Suprapubic skin (tissue), 4 donors: ENCODE measurements at regions not wholly inside any gene's neighbourhood (a gene's known extent, or its start where the extent isn't known, plus 50 kb on each side); places are given as distances from the start of the nearest gene placed in this dataset.
"Not testable (repeated sequence)": the region's sequence is repeated elsewhere in the genome, so short reads cannot be mapped to it uniquely, and the experiment has no call there.

Experiments
- DNase-seq, 2 donors: peaks; one replicate each; pipeline ENCODE4 v3.0.0-alpha.2; 2019; ENCODE audit warnings: low spot score in 2 of 2
- H3K27ac ChIP-seq: fragments of 200-600 bp; sonication (generic); one replicate; pipeline ENCODE4 v1.5.1; 2019
- H3K27me3 ChIP-seq: fragments of 200-600 bp; sonication (generic); one replicate; pipeline ENCODE4 v1.5.1; 2019
- H3K36me3 ChIP-seq: fragments of 200-600 bp; sonication (generic); one replicate; pipeline ENCODE4 v1.5.1; 2019
- H3K4me1 ChIP-seq: fragments of 200-600 bp; sonication (generic); one replicate; pipeline ENCODE4 v1.5.1; 2019
- H3K4me3 ChIP-seq: fragments of 200-600 bp; sonication (generic); one replicate; pipeline ENCODE4 v1.5.1; 2019; ENCODE audit warnings: mild to moderate bottlenecking
- H3K9me3 ChIP-seq: fragments of 200-600 bp; sonication (generic); one replicate; pipeline ENCODE4 v1.5.1; 2019
- CTCF ChIP-seq, 2 donors: fragments of 200-600 bp in 1 of 2; fragments of 450-650 bp in 1 of 2; sonication (generic) in 1 of 2; IDR thresholded peaks; one replicate each; pipeline ENCODE4 v1.5.1; 2016 to 2019; ENCODE audit warnings: antibody characterized with exemption in 2 of 2, mild to moderate bottlenecking in 1 of 2, moderate library complexity in 1 of 2
- EP300 ChIP-seq: sonication (generic); formaldehyde crosslinking; IDR thresholded peaks from one replicate; pipeline ENCODE4 v1.6.1; 2017; ENCODE audit warnings: antibody characterized with exemption
- POLR2A ChIP-seq, 2 donors: fragments of 450-650 bp; IDR thresholded peaks; one replicate each; pipeline ENCODE4 v1.6.1; 2017; ENCODE audit warnings: antibody characterized with exemption in 2 of 2, mild to moderate bottlenecking in 2 of 2, moderate library complexity in 2 of 2
- POLR2AphosphoS5 ChIP-seq, 3 donors: sonication (generic); formaldehyde crosslinking; IDR thresholded peaks; one replicate each; pipeline ENCODE4 v1.6.1; 2017; ENCODE audit warnings: antibody characterized with exemption in 3 of 3
- WGBS: methylation state at CpG from one replicate; pipeline ENCODE4 v1.1.5; 2018; 5-methylcytosine and 5-hydroxymethylcytosine counted together

- 86% methylated on average over 2 of the region's 2 CpGs for WGBS
- Histone ChIP-seq H3K27me3 (no peaks in the 10 kb centered on the region), H3K9me3 (no peaks in the 10 kb centered on the region), H3K27ac (no peak overlapping the region), H3K4me3 (no peak overlapping the region), H3K36me3 (no peaks in the 10 kb centered on the region), H3K4me1 (no peaks in the 10 kb centered on the region)
- DNase-seq, result no peak
- no peak for TF ChIP-seq POLR2A (IDR thresholded peaks at IDR 0.05)
- no peak for TF ChIP-seq CTCF (IDR thresholded peaks at IDR 0.05)
- TF ChIP-seq POLR2AphosphoS5 (IDR thresholded peaks at IDR 0.05), result no peak
Observed at GRCh38 chr6:71681234-71681867, 205.0 kb upstream of the RIMS1 start.

DNA sequence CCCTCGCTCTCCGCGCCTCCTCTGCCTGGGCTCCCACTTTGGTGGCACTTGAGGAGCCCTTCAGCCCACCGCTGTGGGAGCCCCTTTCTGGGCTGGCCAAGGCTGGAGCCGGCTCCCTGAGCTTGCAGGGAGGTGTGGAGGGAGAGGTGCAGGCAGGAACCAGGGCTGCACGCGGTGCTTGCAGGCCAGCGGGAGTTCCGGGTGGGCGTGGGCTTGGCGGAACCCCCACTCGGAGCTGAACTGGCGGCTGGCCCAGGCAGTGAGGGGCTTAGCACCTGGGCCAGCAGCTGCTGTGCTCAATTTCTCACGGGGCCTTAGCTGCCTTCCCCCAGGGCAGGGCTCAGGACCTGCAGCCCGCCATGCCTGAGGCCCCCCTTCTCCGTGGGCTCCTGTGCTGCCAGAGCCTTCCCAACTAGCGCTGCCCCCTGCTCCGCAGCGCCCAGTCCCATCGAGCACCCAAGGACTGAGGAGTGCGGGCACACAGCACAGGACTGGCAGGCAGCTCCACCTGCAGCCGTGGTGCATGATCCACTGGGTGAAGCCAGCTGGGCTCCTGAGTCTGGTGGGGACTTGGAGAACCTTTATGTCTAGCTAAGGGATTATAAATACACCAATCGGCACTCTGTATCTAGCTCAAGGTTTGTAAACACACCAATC lies 200.2 kb upstream of the RIMS1 start:
- not testable (repeated sequence) for H3K36me3 ChIP-seq, H3K27me3 ChIP-seq, H3K4me1 ChIP-seq, H3K27ac ChIP-seq, DNase-seq, H3K9me3 ChIP-seq, H3K4me3 ChIP-seq
- WGBS, result 94% methylated on average over 16 of the region's 23 CpGs

GRCh38 chr6:71698702-71699101 lies 187.6 kb upstream of the RIMS1 start:
- H3K27me3 ChIP-seq, result no peaks in the 10 kb centered on the region
- no peak overlapping the region for H3K4me3 ChIP-seq
- TF ChIP-seq POLR2A (IDR thresholded peaks at IDR 0.05) (no peak), EP300 (no peak), CTCF (IDR thresholded peaks at IDR 0.05) (no peak), POLR2AphosphoS5 (IDR thresholded peaks at IDR 0.05) (no peak)
- H3K9me3 ChIP-seq, result no peaks in the 10 kb centered on the region
- DNase-seq, result no peak
- 91% methylated on average over 2 of the region's 2 CpGs for WGBS
- no peaks in the 10 kb centered on the region for H3K4me1 ChIP-seq
- H3K36me3 ChIP-seq, result no peaks in the 10 kb centered on the region
- H3K27ac ChIP-seq, result no peak overlapping the region

- no peak for DNase-seq
- no peak overlapping the region for H3K27ac ChIP-seq
Observed at GRCh38 chr6:71706523-71706922, 179.8 kb upstream of the RIMS1 start.

GRCh38 chr6:71707059-71707458 lies 179.3 kb upstream of the RIMS1 start:
- no peak for DNase-seq
- H3K36me3 ChIP-seq, result no peaks in the 10 kb centered on the region
- H3K9me3 ChIP-seq, result no peaks in the 10 kb centered on the region
- H3K27me3 ChIP-seq, result no peaks in the 10 kb centered on the region
- H3K27ac ChIP-seq, result no peak overlapping the region
- no peak overlapping the region for H3K4me3 ChIP-seq
- no peaks in the 10 kb centered on the region for H3K4me1 ChIP-seq
- TF ChIP-seq POLR2AphosphoS5 (IDR thresholded peaks at IDR 0.05), result no peak
- TF ChIP-seq CTCF (IDR thresholded peaks at IDR 0.05), result no peak
- no peak for TF ChIP-seq POLR2A (IDR thresholded peaks at IDR 0.05)
- 46% methylated on average over 2 of the region's 3 CpGs for WGBS

More at GRCh38 chr6:71706523-71706922, 179.8 kb upstream of the RIMS1 start:
- Histone ChIP-seq H3K4me3 (no peak overlapping the region), H3K4me1 (no peaks in the 10 kb centered on the region), H3K9me3 (no peaks in the 10 kb centered on the region), H3K36me3 (no peaks in the 10 kb centered on the region), H3K27me3 (no peaks in the 10 kb centered on the region)
- TF ChIP-seq POLR2A (IDR thresholded peaks at IDR 0.05), result no peak
- TF ChIP-seq POLR2AphosphoS5 (IDR thresholded peaks at IDR 0.05), result no peak
- no peak for TF ChIP-seq EP300
- TF ChIP-seq CTCF (IDR thresholded peaks at IDR 0.05), result no peak
- WGBS, result 32% methylated on average over 1 of the region's 1 CpG
